GM21390 (cell line): ENCODE measurements at regions not wholly inside any gene's neighbourhood (a gene's known extent, or its start where the extent isn't known, plus 50 kb on each side); places are given as distances from the start of the nearest gene placed in this dataset.
A peak's percentile ranks its signal among the peaks of the same experiment; 100 is the strongest.
"Not testable (repeated sequence)": the region's sequence is repeated elsewhere in the genome, so short reads cannot be mapped to it uniquely, and the experiment has no call there.

Source experiments
- ATAC-seq: cut with Tn5 transposase; IDR thresholded peaks from one replicate; pipeline ENCODE4 v1.9.1; 2021; ENCODE audit not compliant: unreplicated experiment

DNA sequence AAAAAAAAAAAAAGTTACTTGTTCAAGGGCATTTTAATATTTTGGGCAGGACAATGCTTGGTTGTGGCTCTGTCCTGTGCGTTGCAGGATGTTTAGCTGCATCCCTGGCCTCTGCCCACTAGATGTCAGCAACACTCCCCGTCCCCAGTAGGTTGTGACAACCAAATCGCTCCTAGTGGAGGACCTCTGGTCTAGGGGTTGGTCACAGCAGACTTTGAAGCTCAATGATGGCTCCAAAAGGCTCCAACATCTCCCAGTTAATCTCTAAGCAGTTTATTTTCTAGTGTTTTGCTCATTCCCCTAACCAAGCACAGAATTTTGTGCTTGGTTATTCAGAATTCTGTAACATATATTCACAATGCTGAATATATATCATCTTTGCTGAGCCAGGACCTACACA, 67.0 kb downstream of the CHRNA1 start:
- peak; percentile 91 for ATAC-seq

DNA sequence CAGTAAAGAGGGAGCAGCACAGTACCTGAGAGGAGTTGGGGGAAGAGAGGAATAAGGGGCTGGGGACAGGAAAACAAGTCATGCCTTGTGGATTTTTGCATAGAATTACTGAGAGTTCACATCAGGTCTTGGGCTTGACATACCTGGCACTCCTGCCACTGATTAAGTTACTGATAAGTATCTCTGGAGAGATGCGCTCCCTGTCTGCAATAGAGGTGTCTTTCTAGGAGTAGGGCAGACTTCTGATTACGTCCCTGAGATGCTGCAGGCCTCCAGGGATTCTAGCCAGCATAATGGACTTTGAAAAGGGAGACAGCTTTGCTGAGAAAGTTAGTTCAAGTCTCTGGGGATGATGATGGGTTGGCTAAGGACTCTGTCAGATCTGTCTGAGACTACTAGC, 69.4 kb downstream of the CHRNA1 start:
- no peak for ATAC-seq

DNA sequence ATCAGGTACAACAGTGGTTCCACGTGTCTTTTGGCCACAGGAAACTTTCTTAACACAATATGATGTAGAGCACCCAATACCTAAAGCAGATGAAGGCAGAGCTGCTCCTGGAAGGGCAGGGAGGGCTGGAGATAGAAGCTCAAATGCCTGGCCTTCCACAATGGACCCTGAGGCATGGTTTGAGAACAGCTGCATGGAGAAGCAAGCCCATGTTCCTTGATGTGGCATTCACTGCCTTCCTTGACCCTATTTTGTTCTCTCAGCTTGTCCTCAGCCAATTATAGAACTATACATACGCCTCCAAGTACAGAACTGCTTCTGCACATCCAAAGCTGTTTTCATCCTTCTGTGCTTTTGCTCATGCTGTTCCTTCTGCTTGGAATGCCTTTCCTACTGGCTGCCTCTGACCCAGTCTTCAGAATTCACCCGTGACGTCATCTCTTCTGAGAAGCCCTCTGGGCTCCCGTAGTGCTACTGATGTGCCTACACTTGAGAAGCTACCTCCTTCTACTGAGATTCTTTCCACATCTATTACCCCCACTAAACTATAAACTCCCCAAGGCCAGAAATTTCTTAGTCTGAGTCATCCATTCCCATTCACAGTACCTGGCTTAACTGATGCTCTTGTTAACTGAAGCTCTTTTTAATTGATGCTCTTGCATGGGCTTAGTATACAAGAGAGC, 69.9 kb downstream of the CHRNA1 start:
- ATAC-seq: no peak

DNA sequence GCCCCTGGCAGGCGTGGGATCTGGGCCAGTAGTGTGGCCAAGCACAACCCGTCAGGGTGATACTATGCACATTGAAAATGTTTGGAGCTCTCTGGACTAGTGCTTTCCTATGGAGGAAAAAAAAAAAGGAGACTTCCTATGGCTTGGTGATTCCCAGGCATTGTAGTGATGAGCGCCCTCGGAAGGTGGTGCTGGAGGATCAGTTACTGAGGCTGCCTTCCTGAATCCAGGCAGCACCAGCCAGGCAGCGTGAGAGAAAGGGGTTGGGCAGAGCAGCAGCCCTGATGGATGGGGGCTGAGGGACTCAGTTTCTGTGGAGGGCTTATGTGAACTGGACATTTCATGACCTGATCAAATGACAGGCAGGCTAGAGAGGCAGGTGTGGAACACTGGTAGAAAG, 70.9 kb downstream of the CHRNA1 start:
- no peak for ATAC-seq

DNA sequence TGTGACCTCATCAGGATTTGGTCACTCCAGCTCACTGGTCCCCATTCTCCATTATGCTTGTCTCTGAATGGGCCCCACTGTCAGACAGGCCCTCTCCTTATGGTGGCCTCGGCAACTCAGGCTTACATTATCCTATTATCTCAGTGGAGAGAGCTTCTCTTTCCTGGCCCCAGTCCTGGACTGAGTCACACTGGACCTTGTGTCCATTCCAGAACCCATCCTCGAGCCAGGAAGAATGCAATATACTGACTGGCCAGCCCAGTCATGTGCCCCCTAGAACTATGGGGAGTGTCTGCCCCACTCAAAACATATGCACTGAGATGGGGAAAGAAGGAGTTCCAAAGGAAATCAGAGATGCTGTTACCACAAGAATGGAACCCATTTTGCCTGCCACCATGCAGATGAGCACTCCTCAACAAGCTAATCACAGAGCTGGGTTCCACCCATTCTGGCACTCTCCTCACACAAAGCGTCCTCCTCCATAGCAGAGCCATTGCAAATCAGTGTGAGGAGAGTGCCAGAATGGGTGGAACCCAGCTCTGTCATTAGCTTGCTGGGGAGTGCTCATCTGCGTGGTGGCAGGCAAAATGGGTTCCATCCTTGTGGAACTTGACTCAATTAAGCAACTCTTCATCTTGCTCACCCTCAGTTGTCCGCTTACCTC, 71.9 kb downstream of the CHRNA1 start:
- ATAC-seq: no peak

DNA sequence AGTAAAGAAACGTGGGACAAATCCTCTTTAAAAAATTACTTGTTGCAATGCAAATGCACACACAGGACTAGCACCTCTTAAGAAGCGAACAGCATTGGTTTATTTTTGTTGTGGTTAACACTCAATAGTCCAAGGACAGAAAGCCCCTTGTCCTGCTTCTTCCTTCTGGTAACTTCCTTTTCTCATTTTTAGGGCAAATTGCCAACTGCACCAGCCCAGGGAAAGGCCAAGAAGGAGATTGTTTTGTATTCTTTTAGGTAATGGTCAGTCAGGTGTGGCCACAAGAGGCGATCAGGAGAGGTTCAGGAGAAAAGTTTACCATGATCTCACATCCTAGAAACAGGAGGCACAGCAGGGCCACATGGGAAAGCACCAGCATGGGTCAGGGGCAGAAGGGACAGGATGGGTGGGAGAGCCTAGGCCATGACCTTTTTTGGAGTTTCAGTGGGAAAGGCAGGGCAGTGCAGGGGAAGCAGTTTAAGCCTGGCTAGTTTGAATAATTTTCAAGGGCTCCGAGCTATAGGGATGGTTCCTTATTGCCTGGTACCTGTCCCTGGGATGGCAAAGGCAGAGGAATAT, 73.0 kb downstream of the CHRNA1 start:
- ATAC-seq: no peak

DNA sequence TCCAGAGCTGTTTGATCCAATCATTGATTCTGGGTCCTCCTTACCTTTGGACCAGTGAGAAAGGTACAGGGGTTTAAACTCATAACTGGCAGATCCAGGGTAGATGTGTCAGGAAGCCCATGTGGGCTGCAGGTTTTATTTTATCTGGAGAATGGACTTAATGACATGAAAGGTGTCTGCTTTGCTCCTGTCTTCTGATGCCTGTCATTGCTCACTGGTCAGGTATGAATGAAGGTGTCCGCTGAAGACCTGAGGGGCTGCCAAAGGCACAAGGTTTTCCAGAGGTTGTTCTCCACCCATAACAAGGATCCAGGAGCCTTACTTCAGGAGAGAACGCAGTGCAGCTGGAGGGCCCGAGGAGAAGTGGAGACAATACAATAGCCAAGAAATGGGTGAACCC, 74.2 kb downstream of the CHRNA1 start:
- ATAC-seq: no peak

DNA sequence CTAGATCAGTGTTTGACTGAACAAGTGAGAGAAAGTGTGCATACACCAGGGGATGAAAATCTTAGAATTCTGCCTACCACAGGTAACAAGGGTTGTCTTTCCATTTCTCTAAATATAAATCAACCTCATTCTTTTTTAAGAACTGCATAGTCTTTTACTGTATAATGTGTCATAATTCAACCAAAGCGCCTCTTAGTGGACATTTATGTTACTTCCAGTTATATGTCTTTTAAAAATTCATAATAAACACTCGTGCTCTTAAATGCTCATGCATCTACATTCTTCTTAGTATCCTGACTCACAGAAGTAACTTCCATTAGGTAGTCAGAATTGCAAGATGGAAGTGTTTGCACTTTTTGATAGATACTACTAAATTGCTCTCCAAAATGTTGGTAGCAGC, 76.2 kb downstream of the CHRNA1 start:
- no peak for ATAC-seq

DNA sequence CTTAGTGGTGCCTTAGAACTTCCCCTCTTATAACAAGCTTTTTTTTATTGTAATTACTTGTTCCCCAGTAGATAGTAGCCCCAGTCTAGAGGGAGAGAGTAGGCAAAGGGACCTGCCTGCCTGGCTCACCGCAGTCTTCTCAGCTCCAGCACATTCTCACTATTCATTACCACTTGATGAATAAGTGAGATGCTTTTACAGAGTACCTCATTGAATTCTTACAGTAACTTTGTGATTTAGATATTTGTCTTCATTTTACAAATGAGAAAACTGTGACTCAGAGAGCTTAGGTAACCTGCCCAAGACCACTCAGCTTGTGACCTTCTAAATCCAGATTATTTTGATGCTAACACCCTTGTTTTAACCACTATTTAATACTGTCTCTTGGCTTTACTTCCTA, 77.8 kb downstream of the CHRNA1 start:
- ATAC-seq: no peak

DNA sequence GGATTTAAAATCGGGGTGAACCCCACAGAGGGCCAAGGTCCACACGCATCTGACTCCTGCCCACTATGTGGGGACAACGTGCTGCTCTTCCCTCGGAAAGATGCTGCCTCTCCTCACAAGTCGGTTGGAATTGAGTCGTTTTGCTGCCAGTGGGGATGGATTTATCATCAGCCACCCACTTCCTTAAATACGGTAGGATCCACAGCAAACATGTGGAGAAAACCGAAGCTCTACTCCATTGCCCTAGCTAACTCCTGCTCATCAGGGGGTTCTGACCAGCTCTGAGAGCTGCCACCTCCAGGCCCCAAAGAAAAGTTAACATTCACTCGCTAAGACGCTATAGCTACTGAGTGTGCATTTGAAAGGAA, 80.9 kb downstream of the CHRNA1 start:
- no peak for ATAC-seq

DNA sequence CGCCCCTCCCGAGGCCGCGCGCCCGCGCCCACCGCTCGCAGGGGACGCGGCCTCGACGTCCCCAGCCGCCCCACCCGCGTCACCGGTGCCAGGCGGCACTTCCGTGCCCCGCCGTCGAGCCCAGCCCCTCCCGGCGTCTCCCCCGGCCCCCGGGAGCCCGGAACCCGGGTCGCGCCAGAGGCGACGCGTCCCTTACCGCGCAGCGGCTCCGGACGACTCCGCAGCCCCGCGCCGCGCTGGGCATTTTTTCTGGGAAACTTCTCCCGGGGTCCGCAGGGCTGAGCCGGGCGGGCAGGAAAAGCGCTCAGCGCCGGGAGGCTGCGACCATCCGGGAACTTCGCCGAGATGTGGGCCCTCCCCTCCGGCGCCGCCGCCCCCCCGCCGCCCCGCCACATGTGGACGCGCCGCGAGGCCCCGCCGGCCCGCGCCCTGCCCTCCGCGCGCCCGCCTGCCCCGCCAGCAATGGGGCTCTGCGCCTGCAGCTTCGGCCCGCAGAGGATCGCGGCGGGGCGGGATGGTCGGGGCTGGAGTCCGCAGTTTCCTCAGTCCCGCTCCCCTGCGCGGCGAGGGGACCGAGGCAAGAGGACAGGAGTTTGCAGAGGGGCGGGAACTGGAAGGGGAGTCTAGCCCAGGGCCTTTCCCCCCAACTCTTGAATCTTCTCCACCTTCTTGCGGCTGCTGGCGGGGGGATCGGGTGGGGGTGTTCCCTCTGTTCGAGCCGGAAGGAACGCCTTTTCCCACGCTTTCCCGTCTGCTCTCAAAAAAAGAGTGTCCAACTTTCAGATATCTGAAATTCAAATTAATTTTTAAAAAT, 81.5 kb downstream of the CHRNA1 start:
- peak; percentile 47 for ATAC-seq

DNA sequence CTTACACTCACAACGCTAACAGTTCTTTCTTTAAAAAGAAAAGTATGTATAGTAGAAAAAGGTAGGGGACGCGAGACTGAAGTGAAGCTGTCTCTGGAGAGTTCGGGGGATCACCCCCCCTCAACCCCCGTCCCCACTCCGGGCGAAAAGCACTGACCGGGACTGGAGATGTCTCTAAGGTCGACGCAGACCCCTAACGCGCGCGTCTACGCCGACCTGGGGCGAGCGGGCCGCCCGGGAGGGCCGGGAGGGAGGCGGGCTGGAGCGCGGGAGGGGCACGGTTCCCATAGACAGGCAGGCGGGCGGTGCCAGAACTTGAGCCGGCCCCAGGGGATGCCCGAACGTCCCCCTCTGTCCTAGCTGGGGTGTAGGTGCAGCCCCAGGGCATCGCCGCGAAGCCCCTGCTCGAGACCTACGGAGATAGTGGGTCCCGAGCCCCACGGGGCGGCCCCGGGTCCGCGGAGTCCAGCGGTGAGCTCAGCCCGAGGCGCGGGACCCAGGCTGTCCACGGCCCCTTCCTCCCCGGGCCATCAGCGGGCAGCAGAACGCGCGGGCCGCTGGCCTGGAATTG, 82.2 kb downstream of the CHRNA1 start:
- peak; percentile 53 for ATAC-seq

DNA sequence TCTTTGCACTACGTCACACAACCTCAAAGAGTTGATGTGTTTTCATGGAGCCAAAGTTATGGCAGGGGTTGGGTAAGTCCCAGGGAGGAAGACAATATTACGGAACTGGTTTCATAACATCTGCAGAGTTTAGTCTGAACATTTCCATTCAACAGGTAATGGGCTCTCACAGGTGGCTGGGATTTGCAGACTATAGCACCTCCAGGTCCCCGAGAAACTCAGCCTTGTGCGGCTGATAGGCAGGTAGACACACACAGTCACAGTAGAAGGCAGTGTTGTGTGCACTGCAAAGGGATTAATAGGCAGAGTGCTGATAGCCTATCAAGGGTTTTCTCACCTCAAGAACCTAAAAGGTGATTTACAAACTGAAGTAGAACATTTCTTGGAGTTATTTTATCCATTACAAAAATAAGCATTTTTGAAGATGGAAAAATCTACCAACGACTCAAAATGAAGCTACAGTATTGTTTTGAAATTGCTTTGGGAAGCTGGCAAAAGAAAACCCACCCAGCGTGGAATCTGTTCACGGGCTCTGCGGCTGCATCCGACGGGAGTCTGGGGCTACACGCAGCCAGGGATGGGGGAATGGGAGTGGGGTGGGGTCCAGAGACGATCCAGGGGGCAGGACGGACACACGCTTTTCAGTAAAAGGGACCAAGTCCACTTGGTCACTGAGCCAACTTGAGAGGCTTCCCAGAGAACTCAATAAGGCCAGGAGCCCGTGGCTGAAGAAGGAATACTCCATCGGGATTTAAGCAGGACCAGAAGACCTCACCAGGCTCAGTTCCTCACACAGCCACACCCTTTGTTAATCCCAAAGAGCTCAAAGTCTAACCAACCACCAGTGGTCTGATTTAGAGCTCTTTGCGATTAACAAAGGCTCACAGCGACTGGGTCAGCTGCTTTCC, 82.9 kb downstream of the CHRNA1 start:
- no peak for ATAC-seq

DNA sequence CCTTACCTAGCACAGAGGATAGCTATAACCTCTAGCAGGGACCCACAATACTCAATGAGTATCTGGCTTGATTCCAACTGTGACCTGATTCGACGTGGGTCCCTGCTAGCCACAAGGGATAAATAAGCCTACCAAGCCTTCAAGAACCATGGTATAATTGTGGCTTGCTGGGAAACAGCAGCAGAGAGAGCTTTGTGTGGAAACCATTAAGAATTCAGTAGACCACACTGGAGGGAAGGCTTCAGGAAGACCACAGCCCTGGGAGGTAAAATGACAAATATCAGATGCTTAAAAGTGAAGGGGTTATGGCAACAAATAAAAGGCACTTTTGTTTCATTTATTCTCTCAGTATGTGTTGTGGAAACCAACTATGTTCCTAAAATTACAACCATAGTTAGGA, 82.6 kb upstream of the WIPF1 start:
- ATAC-seq: no peak

DNA sequence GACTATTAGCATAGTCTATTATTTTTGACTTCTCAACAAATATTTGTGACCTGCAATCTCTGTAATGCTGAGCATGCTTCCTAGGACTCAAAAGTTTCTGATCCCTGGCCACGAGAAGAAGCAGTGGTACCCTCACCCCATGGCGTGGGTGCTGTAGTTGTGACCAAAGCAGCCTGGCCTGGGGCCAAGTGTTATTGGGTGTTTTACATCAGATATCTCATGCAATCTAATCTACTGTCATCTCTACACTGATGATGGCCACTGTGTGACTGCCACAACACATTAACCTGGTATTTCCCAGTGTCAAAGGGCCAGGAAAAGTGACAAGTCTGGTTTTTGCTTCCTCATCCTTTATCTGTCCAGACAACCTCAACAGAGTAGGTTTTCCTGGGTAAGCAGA, 80.8 kb upstream of the WIPF1 start:
- no peak for ATAC-seq

DNA sequence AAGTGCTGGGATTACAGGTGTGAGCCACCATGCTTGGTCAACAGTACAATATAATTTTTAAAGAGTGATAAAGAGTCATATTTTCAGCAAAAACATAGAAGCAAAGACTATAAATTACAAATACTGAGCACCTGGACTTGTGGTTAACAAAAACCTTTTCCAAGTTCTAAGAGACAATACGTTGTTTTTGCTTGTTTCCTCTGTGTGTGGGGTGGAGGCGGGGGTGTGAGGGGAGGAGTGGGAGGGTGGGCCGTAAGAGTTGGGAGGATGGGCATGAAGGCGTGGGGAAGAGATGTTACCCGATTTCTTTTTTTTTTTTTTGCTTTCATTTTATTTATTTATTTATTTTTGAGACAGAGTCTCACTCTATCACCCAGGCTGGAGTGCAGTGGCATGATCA, 78.0 kb upstream of the WIPF1 start:
- no peak for ATAC-seq

DNA sequence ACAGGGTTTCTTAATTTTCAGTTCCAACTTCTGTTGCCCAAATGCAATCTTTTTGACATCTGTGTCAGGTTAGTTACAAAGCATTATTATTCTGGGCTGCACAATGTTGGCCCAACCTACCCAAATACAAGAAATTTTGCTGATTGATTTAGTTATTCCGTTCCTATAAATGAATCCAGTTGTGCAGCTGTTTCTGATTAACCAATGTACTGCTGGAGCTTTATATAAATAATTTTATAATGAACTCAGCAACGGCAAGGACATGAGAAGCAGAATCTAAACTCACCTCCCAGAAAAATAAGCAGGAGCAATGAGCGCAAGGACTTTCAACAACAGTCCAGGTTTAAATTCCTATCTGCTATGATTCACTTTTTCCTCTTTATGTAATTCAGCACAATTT, 76.3 kb upstream of the WIPF1 start:
- ATAC-seq: no peak

DNA sequence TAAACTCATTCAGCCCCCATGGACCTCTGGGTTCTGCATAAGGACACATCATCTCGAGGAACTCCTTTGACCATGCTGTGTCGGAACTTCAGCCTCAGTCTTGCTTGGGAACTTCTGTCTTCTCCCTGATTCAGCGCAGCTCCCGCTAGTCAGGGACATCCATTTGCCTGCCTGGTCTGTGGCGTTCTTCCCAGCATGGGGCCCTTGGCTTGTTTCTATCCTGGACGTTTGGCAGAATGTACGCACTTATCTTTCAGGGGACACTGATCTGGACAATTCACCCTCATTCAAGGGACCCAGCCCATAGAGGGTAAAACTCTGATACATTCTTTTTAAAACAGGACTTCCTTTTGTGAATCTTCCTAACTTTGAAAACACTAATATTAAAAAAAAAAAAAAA, 75.8 kb upstream of the WIPF1 start:
- ATAC-seq: no peak

DNA sequence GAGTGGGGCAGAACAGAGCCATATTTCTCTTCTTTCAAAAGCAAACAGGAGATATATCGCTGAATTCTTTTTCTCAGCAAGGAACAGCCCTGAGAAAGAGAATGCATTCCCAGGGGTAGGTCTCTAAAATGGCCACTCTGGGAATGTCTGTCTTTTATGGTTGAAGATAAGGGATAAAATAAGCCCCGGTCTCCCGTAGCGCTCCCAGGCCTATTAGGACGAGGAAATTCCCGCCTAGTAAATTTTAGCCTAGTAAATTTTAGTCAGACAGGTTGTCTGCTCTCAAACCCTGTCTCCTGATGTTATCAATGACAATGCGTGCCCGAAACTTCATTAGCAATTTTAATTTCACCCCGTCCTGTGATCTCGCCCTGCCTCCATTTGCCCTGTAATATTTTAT, 73.9 kb upstream of the WIPF1 start:
- not testable (repeated sequence) for ATAC-seq

DNA sequence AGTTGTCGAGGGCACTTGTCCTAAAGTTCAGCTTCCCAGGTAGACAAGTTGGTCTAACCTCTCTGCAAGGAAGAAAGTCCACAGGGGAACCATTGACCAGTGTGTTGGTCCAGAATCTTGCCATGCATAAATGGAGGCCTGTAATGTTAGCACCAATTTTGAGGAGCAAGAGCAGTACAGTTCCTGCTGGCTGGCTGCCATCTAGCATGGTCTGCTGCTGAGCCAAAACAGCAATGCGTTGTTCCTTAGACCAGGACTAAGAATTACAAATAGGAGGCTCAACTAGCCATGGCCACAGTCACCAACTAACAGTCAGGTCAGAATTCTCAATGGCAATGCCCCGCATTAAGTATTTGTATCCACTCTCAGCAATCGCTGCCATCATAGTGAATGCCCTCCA, 72.8 kb upstream of the WIPF1 start:
- no peak for ATAC-seq

DNA sequence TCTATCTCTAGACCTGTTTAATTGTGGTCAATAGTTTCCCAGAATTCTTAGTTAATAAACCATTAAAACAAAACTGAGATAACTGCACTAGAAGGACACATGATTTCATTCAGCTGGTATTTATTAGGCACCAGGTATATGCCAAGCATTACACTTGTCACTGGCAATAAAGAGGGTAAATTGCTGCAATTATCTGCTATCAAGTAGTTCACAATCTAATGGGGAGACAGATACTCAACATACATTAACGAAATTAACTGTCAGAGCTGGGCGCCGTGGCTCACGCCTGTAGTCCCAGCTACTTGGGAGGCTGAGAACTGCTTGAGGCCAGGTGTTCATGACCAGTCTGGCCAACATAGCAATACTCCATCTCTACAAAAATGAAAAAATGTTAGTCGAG, 71.7 kb upstream of the WIPF1 start:
- no peak for ATAC-seq
